NCI-H345 treated with DMSO at 0.1 percent for 48 hours (cell line): ENCODE measurements at regions not wholly inside any gene's neighbourhood (a gene's known extent, or its start where the extent isn't known, plus 50 kb on each side); places are given as distances from the start of the nearest gene placed in this dataset.

Source experiments
- DNase-seq: peaks from one replicate; lab custom pipeline; 2025; ENCODE audit not compliant: unreplicated experiment; lab: John Stamatoyannopoulos, UW

DNA sequence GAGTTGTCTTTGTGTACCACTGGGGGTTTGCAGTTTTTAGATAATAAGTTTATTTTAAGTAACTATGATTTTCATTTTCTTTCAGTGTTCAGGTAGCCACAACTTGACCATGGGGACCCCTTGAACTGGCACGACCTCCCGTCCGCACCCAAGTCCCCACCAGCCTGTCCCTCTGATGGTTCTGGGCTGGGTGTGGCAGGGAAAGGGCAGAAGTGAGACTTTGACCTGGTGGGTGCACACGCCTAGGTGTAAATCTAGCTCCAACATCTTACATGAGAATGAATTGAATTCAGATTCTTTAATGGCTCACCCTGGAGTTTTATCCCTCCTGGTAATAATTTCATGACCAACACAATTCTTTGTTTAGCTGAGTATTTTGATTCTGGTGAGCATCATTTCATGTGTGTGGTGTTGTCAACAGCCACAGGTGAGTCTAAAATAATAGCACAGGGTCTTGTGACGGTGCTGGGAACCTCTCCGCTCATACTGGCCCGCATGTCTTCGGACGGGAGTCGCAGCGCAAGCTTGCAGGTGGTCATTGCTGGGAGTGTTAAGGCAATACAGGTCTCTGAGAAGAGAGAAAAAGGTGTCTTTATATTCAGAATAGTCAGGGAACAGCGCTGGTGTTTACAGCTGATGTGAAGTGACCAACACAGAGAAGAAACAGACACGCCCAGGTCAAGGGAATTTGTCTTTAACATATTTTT lies 50.8 kb upstream of the POFUT2 start:
- DNase-seq = no peak

DNA sequence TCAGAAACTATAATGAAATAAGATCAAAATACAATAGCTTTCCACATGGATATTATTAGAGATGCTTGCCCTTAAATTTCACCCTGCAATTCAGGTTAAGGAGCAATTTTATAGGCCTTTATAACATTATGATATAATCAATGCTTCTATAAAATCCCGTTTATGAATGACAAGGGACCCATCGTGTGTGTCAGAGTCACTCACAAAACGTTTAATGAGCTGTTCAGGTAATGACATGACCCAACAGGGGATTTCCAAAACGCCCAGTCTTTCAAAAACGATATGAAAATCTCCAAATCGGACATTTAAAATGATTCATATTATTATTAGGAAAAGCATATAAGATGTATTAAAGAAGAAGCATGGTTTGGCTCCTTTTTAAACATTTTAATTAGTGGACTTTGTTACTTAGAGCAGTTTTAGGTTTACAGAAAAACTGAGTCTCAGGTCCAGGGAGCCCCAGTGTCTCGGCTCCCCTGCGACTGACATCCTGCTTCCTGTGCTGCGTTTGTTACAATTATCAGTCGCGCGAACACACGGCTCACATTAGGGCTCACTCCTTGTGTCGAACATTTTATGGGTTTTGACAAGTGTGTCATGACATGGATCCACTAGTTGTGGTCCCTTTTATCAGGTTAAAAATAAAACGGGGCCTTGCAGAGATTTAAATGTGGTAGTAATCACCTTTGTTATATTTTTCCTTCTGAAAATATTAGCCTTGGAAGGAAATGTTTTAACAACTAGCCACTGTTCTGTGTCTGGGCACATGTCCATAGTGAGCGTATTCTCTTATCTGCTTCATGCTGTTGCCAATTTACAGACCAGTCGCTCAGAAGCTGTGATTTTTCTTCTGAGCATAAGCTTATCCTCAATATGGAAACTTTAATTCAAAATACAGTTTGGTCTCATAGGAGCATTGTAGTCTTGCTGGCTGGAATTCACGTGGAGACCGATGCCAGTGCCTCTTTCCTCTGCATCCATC lies 52.0 kb upstream of the POFUT2 start:
- no peak for DNase-seq

DNA sequence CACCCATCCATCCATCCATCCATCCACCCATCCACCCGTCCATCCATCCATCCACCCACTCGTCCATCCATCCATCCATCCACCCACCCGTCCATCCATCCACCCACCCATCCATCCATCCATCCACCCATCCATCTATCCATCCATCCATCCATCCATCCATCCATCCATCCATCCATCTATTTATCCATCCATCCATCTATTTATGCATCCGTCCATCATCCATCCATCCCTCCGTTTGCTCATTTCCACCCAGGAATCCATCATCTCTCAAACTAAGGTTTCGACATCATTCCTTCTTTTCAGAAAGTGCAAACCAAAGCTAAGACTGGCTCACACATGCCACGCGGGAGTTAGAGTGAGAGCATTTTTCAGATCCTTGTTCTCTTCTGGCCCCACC lies 52.8 kb upstream of the POFUT2 start:
- no peak for DNase-seq

DNA sequence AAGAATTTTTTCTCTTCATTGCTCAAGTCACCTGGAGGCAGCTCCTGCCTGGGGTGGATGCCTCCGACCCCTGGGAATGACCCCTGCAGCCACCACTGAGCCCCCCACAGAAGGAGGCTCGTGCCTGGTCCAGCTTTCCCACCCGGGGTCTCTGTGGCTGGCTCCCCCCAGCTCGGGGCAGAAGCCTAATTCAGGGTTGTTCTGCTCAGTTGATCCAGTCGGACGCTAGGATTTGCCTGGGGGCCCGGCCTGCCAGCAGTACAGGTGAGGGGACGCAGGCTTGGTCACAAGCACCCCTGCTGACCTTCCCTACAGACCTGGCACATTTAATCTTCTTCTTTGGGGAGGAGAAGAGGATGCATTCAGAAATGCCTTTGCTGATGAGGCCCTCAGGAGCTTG lies 53.6 kb upstream of the POFUT2 start:
- DNase-seq = no peak

DNA sequence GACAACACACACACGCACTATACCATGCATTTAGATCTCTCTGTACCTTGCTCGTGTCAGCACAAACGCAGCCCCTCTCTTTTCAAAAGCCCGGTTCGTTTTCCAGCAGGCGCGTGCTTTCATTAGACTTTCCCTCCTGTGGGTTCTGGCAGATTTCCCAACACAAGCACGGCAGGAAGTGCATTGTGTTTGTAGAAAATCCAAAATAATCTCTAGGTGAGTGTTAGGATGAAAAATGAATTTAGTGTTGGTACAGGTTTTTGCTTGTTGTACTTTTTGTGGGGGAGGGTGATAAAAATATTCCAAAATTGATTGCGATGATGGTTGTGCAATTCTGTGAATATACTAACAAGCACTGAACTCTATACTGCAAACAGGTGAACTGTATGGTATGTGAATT lies 54.1 kb upstream of the POFUT2 start:
- DNase-seq = peak; percentile 88

DNA sequence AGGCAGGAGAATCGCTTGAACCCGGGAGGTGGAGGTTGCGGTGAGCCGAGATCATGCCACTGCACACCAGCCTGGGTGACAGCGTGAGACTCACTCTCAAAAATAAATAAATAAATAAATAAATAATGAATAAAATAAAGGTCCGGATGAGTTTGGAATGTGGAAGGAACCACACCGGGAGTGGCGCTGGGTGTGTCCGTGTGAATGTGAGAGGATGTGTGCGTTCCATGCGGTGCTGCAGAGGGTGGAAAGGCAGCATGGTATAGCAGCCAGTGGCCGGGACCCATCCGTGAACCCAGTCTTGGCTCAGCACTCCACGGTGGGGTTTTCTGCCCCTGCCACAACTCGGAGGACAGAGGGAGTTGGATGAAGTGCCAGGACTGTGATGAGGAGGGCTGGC lies 56.2 kb upstream of the POFUT2 start:
- DNase-seq = no peak

DNA sequence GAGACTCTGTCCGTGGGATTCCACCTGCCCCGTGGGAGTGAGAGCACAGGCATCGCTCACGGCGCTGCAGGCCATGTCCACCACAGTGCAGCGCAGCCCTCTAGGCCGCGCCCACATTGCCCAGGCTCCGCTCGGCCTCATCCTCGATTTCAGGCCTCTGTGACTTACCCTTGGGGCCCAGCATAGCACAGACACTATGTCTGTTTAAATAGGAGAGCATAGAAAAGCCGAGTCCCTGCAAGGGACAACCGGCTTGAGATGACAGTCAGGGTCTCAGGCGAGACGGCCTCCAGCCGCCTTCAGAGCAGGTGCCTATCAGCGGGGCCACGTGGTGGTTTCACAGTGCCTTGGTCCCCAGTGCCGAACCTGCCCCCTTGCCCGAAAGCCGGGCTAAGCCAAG lies 56.9 kb upstream of the POFUT2 start:
- no peak for DNase-seq

DNA sequence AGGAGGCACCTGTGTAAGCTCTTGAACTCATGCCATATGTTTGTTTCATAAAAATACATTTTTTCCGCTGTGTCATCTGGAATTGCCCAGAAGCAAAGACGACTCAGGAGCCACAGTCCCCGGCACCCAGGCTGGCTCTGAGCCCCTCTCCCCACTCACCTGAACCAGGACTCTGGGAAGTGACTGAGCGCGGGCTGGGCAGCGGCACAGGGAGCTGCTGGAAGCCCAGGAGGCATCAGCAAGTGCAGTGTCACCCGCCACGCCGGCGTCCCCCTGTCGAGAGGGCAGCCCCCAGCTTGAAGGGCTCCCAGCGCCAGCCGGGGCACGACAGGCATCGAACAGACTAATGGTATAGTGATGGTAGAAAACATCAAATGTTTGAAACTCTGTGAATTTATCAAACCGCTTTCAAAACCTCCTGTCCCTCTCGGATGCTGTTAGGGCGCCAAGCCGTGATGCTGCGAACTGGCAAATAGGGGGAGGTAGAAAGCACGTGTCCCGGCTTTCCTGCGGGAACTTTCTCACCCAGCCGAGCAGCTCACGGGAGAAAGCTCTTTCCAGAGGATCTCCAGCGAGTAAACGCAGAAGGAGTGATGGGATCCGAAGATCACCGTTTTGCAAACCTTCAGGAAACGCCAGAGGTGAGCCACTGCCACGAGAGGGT lies 57.8 kb upstream of the COL18A1 start:
- no peak for DNase-seq

DNA sequence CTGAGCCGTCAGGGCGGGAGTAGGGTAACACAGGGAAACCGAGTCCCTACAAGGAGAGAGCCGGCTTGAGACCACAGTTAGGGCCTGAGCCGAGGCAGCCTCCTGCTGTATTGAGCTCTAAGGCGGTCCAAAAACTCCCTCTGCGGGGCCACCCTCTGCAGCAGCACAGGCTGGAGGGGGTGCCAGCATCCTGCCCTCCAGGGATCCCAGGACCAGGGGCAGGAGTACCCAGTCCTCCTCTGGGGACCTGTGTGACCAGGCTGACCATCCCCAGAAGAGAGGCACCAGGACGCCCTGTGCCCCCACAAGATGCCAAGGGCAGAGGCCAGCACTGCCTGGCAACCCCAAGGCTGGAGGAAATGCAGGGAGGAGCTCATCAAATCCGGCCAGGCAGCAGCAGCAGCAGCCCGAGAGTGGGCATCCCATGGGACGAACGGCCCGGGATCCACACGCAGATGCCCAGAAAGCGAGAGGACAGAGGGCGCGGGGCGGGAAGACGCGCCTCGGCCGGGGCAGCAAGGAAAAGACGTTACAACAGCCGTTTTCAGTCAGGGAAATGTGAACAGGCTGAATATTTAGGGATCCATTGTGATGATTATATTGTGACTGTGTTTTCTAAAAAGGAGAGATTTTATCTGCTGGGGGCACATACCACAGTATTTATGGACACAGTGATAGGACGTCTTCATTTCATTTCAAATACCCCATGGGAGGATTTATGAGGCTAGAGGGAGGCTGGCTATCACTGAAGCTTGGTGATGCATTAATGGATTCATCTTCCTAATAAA lies 57.1 kb upstream of the COL18A1 start:
- DNase-seq = no peak

DNA sequence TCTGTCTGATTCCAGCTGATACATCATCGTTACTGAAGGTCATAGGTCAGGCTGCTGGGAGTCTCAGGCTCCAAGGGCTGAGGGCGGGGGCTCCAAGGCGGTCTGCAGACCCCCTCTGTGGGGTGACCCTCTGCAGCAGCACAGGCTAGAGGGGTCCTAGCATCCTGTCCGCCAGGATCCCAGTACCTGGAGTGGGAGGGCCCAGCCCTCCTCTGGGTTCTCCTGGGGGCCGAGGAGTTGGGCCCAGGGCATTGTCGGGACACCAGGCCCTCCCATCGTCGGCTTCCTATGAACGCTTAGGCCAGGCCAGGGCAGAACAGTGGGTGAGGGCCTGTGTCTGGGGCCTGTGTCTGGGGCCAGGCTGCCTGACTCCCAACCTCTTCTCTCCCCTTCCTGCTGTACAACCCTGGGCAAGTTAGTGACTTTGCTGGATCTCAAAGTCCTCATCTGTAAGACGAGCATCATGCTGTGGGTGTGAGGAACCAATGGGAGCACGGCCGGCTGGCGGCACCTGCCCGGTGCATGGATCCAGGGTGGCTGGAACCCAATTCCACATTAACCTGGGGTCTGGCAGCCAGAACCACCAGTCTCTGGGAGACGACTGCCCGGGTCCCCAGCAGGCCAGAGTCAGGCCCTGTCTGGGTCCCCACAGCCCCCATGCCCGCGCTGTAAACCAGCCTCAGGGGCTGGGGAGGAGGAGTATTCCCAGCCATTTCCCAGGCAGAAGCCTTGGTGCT lies 56.2 kb upstream of the COL18A1 start:
- no peak for DNase-seq

DNA sequence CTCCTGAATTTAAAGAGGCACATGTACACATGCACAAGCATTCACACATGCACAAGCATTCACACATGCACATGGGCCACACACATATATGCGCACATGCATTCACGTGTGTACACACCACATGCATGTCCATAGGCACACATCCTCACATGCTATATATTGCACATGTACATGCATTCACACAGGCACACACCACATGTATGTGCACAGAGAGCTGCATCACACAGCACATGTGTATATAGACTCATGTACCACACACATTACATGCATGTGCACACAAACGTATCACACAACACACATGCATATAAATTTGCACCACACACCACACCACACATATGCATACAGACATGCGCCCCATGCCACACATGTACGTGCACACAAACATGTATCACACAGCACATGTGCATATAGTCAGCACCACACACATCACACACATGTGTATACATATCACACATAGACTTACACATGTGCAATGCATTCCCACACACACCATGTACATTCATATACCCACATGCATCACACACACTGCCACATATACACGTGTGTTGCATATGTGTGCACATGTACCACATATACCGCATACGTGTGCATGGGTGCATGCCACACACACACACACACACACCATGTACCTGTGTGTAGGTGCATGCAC lies 54.6 kb upstream of the COL18A1 start:
- no peak for DNase-seq

DNA sequence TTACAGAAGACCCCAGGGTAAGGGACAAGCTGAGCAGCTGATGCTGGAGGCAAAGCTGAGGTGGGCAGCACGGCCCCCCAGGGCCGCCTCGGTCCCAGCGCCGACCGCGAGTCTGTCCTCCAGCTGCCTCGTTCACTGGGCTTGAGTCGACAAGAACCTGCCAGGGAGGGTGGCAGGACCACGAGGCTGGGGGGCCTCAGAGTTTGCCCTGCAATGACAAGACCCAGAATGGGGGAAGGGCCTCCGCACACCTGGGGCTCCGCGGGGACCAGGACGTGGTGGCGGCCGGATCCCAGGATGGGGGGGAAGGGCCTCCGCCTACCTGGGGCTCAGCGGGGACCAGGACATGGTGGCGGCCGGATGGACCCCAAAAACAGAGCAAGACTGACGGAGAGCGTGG lies 53.9 kb upstream of the COL18A1 start:
- DNase-seq = no peak

DNA sequence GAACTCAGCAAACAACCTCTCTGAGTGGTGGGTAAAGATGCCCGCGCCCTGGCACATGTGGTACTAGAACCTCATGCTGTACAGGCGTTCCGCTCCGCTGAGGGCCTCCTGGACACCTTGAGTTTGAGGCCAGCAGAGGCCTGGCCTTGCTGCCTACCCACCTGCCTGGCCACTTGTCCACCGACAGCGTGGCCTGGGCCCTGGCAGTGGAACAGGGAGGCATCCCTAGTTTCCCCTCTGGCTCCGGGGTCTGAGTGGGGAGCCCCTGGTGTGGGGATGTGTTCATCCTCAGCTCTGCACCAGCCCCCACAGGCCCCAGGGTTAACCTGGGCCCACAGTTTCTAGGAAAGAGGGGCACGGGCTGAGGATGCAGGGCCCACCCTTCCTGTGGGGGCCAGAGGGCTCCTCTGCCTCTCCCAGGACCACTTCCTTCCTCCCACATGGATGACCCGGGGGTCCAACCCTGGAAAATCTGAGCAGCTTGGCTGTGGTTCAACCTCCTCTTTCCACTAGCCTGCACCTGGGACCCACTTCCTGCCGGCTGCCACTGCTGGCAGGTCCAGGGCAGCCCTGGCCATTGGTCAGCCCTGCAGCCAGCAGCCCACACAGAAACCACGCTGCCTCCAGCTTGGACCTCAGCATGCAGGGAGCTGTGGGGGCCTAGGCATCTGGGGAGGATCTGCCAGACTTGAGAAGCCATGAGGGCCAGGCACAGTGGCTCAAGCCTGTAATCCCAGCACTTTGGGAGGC lies 53.3 kb upstream of the COL18A1 start:
- no peak for DNase-seq

DNA sequence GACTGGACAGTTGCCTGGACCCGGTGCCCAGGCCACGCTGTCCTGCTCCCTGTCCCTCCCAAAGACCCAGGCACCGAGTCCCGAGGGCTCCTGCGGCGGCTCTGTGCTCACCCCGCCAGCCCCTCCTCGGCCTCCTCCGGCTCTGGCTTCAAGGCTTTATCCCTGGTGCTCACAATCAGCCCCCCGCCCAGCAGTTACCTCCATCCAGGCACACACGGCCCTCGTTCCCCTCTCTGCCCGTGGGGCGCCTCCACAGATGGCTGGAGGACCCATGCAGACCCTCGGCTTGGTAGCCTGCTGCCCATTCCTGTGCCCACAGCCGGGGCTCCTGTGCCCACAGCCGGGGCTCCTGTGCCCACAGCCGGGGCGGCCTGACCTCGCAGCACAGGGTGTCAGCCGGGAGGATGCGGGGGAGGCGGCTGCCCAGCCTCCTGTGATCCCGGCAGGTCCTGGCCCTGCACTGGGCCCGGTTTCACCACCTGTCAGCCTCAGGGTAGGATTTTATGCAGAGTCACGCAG lies 52.3 kb upstream of the COL18A1 start:
- no peak for DNase-seq

DNA sequence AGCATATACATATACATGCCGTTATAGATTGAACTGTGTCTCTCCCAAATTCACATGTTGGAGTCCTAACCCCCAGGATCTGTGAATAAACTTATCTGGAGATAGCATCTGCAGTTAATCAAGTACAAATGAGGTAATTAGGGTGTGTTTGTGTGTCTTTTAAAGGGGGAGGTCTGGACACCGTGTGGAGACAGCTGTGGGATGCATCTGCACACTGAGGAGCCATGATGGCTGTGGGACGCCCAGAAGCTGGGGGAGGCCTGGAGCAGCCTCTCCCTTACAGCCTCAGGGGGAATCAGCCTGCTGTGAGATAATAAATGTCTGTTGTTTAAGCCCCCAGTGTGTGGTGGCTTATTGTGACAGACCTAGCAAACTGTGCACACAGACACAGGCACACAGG lies 51.8 kb upstream of the COL18A1 start:
- DNase-seq = no peak

DNA sequence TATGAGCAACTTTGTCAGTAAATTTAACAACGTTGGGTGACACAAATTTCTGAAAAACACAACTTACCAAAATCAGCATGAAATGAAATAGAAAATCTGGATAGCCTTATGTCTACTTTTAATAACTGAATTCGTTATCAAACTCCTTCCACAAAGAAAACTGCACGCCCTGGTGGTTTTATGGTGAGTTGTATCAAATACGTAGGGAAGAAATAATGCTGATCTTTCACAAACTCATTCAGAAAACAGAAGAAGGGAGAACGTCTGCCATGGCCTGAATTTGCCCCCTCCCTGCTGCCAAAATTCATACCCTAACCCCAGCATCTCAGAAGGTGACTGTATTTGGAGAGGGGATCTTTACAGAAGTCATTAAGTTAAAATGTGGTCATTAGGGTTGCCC lies 50.0 kb upstream of the COL18A1 start:
- no peak for DNase-seq
